ENCODE measurements at regions not wholly inside any gene's neighbourhood (a gene's known extent, or its start where the extent isn't known, plus 50 kb on each side); places are given as distances from the start of the nearest gene placed in this dataset.

DNA sequence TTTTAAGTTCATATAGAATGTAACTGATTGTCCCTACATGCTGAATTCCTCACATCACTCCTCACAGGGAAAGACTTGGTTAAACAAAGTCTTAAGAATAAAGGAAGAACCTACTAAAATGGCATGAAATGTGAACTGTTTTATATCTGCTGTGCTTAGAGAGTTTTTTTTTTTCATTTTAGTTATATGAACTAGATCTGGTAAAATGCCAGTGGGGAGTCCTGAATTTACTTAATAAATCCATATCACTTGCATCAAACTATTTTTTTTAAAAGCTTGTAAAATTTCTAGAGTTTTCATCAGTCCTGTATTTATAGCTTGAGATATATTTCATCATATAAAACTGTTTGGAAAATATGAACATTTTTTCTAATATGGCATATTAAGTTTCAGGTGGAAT lies 1528.6 kb downstream of the EFNA5 start:
- DNase-seq (no peak), ATAC-seq (ENCODE audit: low read depth) (no peak)
- intact Hi-C loops (cut with micrococcal nuclease): no loop called here
- Mint-ChIP-seq H3K9me3 (peaks cover 3% of the 10 kb centered on the region), H3K27me3 (no peaks in the 10 kb centered on the region), H3K4me3 (no peak overlapping the region), H3K27ac (no peak overlapping the region), H3K36me3 (ENCODE audit: low read depth) (no peaks in the 10 kb centered on the region), H3K4me1 (no peaks in the 10 kb centered on the region)
- TF ChIP-seq, protein P1, sequence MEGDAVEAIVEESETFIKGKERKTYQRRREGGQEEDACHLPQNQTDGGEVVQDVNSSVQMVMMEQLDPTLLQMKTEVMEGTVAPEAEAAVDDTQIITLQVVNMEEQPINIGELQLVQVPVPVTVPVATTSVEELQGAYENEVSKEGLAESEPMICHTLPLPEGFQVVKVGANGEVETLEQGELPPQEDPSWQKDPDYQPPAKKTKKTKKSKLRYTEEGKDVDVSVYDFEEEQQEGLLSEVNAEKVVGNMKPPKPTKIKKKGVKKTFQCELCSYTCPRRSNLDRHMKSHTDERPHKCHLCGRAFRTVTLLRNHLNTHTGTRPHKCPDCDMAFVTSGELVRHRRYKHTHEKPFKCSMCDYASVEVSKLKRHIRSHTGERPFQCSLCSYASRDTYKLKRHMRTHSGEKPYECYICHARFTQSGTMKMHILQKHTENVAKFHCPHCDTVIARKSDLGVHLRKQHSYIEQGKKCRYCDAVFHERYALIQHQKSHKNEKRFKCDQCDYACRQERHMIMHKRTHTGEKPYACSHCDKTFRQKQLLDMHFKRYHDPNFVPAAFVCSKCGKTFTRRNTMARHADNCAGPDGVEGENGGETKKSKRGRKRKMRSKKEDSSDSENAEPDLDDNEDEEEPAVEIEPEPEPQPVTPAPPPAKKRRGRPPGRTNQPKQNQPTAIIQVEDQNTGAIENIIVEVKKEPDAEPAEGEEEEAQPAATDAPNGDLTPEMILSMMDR (IDR thresholded peaks at IDR 0.05): no peak
- CTCF ChIA-PET: no interaction called here
- POLR2A ChIA-PET: no interaction called here

DNA sequence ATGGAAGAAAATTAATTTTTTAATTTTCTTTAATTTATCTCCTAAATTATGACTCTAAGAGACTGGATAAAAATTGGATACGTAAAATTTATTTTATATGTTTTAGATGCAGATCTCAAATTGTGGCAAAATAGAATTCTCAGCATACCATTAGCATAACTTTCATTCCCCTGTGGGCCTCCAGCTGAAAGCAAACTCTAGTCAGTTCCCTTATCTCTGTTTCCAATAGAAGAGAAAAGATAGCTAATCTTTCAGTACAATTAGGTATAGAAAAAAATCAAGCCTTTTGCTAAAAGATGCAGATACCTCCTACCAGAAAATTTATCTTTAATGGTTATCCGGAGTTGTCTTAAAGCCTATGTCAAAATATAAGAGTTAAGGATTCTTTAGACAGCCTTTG lies 1530.6 kb downstream of the EFNA5 start:
- Mint-ChIP-seq H3K9me3 (peaks cover 3% of the 10 kb centered on the region), H3K27ac (no peak overlapping the region), H3K4me3 (no peak overlapping the region), H3K36me3 (ENCODE audit: low read depth) (no peaks in the 10 kb centered on the region), H3K27me3 (no peaks in the 10 kb centered on the region), H3K4me1 (no peaks in the 10 kb centered on the region)
- ChIA-PET CTCF (no interaction called here), POLR2A (no interaction called here)
- intact Hi-C loops (cut with micrococcal nuclease): no loop called here
- TF ChIP-seq, protein P1 (IDR thresholded peaks at IDR 0.05): no peak
- no peak for DNase-seq
- ATAC-seq (ENCODE audit: low read depth): no peak

DNA sequence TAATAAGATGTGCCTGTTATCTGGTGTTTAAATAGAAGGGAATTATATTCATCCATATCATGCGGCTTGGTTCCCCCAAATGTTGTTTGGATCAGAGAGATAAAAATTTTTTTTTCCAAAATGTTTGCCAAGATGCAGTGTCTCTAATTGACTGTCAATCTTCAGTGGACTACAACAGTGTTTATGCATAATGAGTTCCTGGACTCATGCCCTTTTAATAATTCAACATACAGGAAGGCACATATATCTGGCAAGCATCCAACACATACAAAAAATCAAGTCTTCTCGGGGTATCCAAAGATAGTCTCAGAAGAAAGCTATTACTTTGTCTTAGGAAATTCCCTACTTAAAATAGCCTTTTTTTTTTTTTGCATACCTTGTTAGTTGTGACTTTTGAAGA lies 1534.7 kb downstream of the EFNA5 start:
- POLR2A ChIA-PET: no interaction called here
- Mint-ChIP-seq H3K27me3 (no peaks in the 10 kb centered on the region), H3K4me1 (no peaks in the 10 kb centered on the region), H3K4me3 (no peak overlapping the region), H3K9me3 (no peaks in the 10 kb centered on the region), H3K36me3 (ENCODE audit: low read depth) (no peaks in the 10 kb centered on the region), H3K27ac (no peak overlapping the region)
- DNase-seq (no peak), ATAC-seq (ENCODE audit: low read depth) (no peak)
- TF ChIP-seq, protein P1 (IDR thresholded peaks at IDR 0.05): no peak
- CTCF ChIA-PET: no interaction called here
- intact Hi-C loops (cut with micrococcal nuclease): no loop called here

DNA sequence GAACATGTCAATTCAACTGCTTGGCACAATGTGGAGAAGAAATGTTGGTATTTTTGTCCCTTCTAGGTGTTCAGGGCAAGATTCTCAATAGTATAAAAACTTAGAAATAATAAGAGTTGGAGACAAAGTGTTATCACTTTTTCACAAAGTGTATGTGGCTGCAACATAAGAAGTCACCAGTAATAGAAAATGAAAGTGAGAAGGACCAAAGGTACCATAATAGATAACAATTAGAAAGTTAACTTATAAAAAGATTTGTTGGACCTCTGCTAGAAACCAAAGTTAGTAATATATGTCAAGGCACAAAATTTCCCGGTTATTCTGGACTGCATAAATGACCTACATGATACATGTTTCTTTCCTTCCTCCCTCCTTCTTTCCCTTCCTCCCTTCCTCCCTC lies 1535.3 kb downstream of the EFNA5 start:
- H3K27me3 Mint-ChIP-seq: no peaks in the 10 kb centered on the region
- TF ChIP-seq, protein P1 (IDR thresholded peaks at IDR 0.05): no peak
- H3K9me3 Mint-ChIP-seq: no peaks in the 10 kb centered on the region
- ATAC-seq (ENCODE audit: low read depth) (no peak), DNase-seq (no peak)
- no peaks in the 10 kb centered on the region for H3K4me1 Mint-ChIP-seq
- POLR2A ChIA-PET: no interaction called here
- intact Hi-C loops (cut with micrococcal nuclease): no loop called here
- CTCF ChIA-PET: no interaction called here
- H3K36me3 Mint-ChIP-seq (ENCODE audit: low read depth): no peaks in the 10 kb centered on the region
- H3K4me3 Mint-ChIP-seq: no peak overlapping the region
- no peak overlapping the region for H3K27ac Mint-ChIP-seq

DNA sequence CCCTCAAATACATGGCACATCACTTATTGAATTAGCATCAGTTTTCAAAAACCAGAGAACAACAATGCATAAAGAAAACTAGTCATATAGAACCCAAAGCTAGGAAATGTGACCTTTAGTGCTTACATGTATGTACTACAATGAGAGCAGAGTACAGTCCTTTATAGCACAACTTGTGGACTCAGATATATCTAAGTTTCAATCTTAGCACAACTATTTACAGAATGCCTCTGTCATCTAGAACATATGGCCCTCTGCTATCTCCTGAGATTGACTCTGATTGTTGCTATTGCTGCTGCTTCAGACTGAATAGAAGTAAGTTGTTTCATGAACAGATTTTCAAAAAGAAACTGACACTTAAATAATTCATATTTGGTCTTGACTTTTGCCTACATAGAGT lies 1536.2 kb downstream of the EFNA5 start:
- CTCF ChIA-PET: no interaction called here
- H3K9me3 Mint-ChIP-seq: no peaks in the 10 kb centered on the region
- no peaks in the 10 kb centered on the region for H3K36me3 Mint-ChIP-seq (ENCODE audit: low read depth)
- TF ChIP-seq, protein P1 (IDR thresholded peaks at IDR 0.05): no peak
- H3K27ac Mint-ChIP-seq: no peak overlapping the region
- no peaks in the 10 kb centered on the region for H3K4me1 Mint-ChIP-seq
- POLR2A ChIA-PET: no interaction called here
- DNase-seq: no peak
- no peak overlapping the region for H3K4me3 Mint-ChIP-seq
- H3K27me3 Mint-ChIP-seq: no peaks in the 10 kb centered on the region
- intact Hi-C loops (cut with micrococcal nuclease): no loop called here
- ATAC-seq (ENCODE audit: low read depth): no peak

Data from activated B cell treated with CpG ODN at 0.5 μM for 24 hours (primary cell).